ENCODE measurements at regions not wholly inside any gene's neighbourhood (a gene's known extent, or its start where the extent isn't known, plus 50 kb on each side); places are given as distances from the start of the nearest gene placed in this dataset.

DNA sequence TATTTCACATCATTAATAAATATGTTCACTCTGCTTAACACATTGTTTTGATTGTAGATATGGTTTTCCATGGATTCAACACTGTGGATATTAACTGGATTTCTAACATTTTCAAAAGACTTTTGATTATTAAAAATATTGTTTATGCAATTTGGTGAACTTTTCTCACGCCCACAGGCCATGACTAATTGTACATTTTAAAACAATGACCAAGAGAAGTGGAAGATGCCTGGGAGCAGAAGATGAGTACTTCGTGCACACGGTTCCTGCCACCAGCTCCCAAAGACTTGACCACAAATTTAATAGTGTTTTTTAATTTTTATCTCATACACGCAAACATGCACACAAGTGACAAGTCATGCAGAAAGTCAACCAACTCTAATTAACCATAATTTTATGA, 451.0 kb upstream of the ADARB2 start:
- H3K9me3 ChIP-seq = peaks cover 0 to 2% (median 0%) of the 10 kb centered on the region in 12 donors
- DNase-seq = no peak
- no peak for TF ChIP-seq POLR2A (IDR thresholded peaks at IDR 0.05)
- no peak for TF ChIP-seq CTCF (IDR thresholded peaks at IDR 0.05)
- H3K4me1 ChIP-seq = no peaks in the 10 kb centered on the region
- no peaks in the 10 kb centered on the region for H3K36me3 ChIP-seq
- no peak overlapping the region for H3K4me3 ChIP-seq
- H3K27me3 ChIP-seq = no peaks in the 10 kb centered on the region
- no peak for ATAC-seq
- 74 to 81% (median 76%) methylated on average over 4 of the region's 4 CpGs for WGBS, 4 donors
- intact Hi-C loops (cut with DNase I) = no loop called here
- H3K27ac ChIP-seq = no peak overlapping the region

GRCh38 chr10:2173327-2173726, 436.0 kb upstream of the ADARB2 start:
- TF ChIP-seq CTCF (IDR thresholded peaks at IDR 0.05) (no peak), POLR2A (IDR thresholded peaks at IDR 0.05) (no peak)
- no peak overlapping the region for H3K27ac ChIP-seq
- H3K4me1 ChIP-seq = no peaks in the 10 kb centered on the region
- 62 to 79% (median 67%) methylated on average over 2 of the region's 2 CpGs for WGBS, 4 donors
- ATAC-seq (no peak), DNase-seq (no peak)
- no peaks in the 10 kb centered on the region for H3K36me3 ChIP-seq
- H3K27me3 ChIP-seq = peaks cover 0 to 5% (median 0%) of the 10 kb centered on the region in 9 donors
- H3K4me3 ChIP-seq = no peak overlapping the region
- intact Hi-C loops (cut with DNase I) = no loop called here
- no peaks in the 10 kb centered on the region for H3K9me3 ChIP-seq

DNA sequence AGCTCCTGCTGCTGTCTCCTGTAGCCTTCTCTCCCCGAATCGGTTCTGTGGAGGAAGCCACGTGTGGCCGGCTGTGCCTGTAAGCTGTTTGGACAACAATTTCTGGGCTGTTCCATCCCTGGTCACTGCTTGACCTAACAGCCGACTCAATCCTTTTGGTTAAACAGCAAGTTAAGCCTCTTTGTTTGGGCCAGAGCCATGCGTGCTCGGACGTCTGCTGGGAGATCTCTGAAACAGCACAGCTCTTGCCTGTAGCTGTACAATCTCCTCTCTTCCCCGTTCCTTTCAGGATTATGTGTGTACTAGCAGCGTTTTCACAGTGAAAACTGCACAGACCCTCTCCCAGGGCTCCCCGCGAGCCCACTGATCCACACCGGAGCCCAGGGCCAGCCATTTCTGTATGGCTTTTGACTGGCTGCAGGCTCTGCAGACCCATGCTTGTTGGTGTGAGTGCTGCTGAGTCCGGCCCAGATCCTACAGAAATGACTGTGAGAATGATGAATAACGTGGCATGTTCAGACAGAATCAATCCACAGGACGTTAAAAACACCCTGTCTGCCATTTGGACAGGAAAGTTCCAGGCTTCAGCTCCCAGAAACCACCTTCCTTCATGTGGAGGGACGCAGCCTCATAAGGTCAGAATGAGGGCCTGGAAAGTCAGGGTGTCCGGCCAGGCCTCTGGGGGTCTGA, 428.6 kb upstream of the ADARB2 start:
- Histone ChIP-seq H3K4me3 (no peak overlapping the region), H3K27ac (no peak overlapping the region), H3K27me3 (no peaks in the 10 kb centered on the region), H3K4me1 (no peaks in the 10 kb centered on the region), H3K36me3 (no peaks in the 10 kb centered on the region), H3K9me3 (no peaks in the 10 kb centered on the region)
- ATAC-seq = no peak
- DNase-seq = no peak
- WGBS, 4 donors = 71 to 78% (median 73%) methylated on average over 16 to 18 of the region's 18 CpGs
- intact Hi-C loops (cut with DNase I) = no loop called here
- TF ChIP-seq CTCF (IDR thresholded peaks at IDR 0.05) (no peak), POLR2A (IDR thresholded peaks at IDR 0.05) (no peak)

DNA sequence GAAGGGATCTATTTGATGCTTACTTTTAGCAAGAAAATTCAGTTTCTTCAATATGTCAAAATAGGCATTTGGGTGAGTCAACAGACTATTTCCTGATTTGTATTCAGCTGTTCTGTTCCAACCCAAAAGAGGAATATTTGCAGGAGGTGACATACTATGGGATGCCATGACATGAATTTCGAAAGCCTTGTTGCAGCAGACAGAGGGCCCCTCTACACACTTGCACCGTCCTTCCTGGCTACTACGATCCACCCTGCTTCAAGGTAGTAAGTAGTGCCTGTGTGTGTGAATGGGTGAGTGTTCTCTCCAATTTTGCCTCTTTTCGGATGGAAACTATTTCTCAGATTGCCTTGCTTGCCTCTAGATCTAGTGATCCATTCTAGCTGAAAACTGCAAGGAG, 413.0 kb upstream of the ADARB2 start:
- 71 to 78% (median 72%) methylated on average over 4 of the region's 4 CpGs for WGBS, 4 donors
- ATAC-seq (no peak), DNase-seq (no peak)
- intact Hi-C loops (cut with DNase I) = no loop called here
- TF ChIP-seq CTCF (IDR thresholded peaks at IDR 0.05) = no peak
- no peak for TF ChIP-seq POLR2A (IDR thresholded peaks at IDR 0.05)
- Histone ChIP-seq H3K27me3 (peaks cover 0 to 11% (median 0%) of the 10 kb centered on the region in 9 donors), H3K4me1 (no peaks in the 10 kb centered on the region), H3K36me3 (no peaks in the 10 kb centered on the region), H3K9me3 (no peaks in the 10 kb centered on the region), H3K4me3 (no peak overlapping the region), H3K27ac (no peak overlapping the region)
